A673 (cell line): ENCODE measurements at regions not wholly inside any gene's neighbourhood (a gene's known extent, or its start where the extent isn't known, plus 50 kb on each side); places are given as distances from the start of the nearest gene placed in this dataset.

Experiments
- BruUV-seq: library from RNA; stranded (reverse); fragments of 400-500 nt; replicated peaks from 2 replicates; lab custom pipeline; 2021; lab: Mats Ljungman, UMichigan
- CTCF ChIA-PET: fragments of 300-600 bp; sonication (Branson Sonifier 250); formaldehyde crosslinking; loops from one replicate; lab custom pipeline; 2022; ENCODE audit warnings: antibody characterized with exemption; lab: Charles Lee
- POLR2A ChIA-PET: fragments of 300-600 bp; sonication (Branson Sonifier 250); formaldehyde crosslinking; loops from one replicate; lab custom pipeline; 2022; ENCODE audit warnings: antibody characterized with exemption; ENCODE audit not compliant: low non-redundant PET; lab: Charles Lee
- DNase-seq: peaks from one replicate; pipeline ENCODE4 v3.0.0-alpha.2; 2015; ENCODE audit warnings: low spot score
- H3K27ac ChIP-seq: fragments of 200-600 bp; sonication (generic); 2 replicates; pipeline ENCODE4 v1.5.1; 2016; ENCODE audit warnings: mixed run types, low read depth, mild to moderate bottlenecking, mixed read lengths, antibody characterized with exemption, low read length; ENCODE audit not compliant: poor library complexity, severe bottlenecking
- H3K27me3 ChIP-seq: fragments of 200-600 bp; sonication (generic); replicated peaks from 2 replicates; pipeline ENCODE4 v1.6.1; 2017; ENCODE audit warnings: mixed run types, low read depth, mild to moderate bottlenecking, mixed read lengths, antibody characterized with exemption, low read length; ENCODE audit not compliant: insufficient read depth, poor library complexity
- H3K36me3 ChIP-seq: fragments of 200-600 bp; sonication (generic); 2 replicates; pipeline ENCODE4 v1.6.1; 2016; ENCODE audit warnings: mixed run types, mild to moderate bottlenecking, mixed read lengths, antibody characterized with exemption, low read length; ENCODE audit not compliant: insufficient read depth, poor library complexity, severe bottlenecking
- H3K4me1 ChIP-seq: fragments of 200-600 bp; sonication (generic); 2 replicates; pipeline ENCODE4 v1.6.1; 2017; ENCODE audit warnings: mixed run types, mild to moderate bottlenecking, mixed read lengths, antibody characterized with exemption, low read length; ENCODE audit not compliant: insufficient read depth, poor library complexity, severe bottlenecking
- H3K4me3 ChIP-seq: fragments of 200-600 bp; sonication (generic); 2 replicates; pipeline ENCODE4 v1.5.1; 2016; ENCODE audit warnings: low read depth, mixed run types, mild to moderate bottlenecking, mixed read lengths, low read length; ENCODE audit not compliant: poor library complexity, severe bottlenecking
- H3K9me3 ChIP-seq: fragments of 200-600 bp; sonication (generic); 2 replicates; pipeline ENCODE4 v1.6.1; 2016; ENCODE audit warnings: mixed run types, low read depth, mild to moderate bottlenecking, mixed read lengths, antibody characterized with exemption, low read length; ENCODE audit not compliant: poor library complexity, severe bottlenecking
- CTCF ChIP-seq: fragments of 300-800, 200-600 bp; sonication (generic); conservative IDR thresholded peaks from 2 replicates; pipeline ENCODE4 v1.5.1; 2017; ENCODE audit warnings: low read depth, mild to moderate bottlenecking, antibody characterized with exemption, low read length, moderate library complexity, mixed read lengths
- EZH2 ChIP-seq: fragments of 200-600 bp; sonication (generic); IDR thresholded peaks from 2 replicates; pipeline ENCODE4 v1.6.1; 2017; ENCODE audit warnings: borderline replicate concordance, low read depth, mild to moderate bottlenecking, mixed read lengths, antibody characterized with exemption, low read length; ENCODE audit not compliant: poor library complexity, severe bottlenecking
- intact Hi-C: fragments of 100-400 bp; cut with micrococcal nuclease; formaldehyde crosslinking; loops from one replicate; pipeline ENCODE4 v1.10.0; 2022; ENCODE audit not compliant: unreplicated experiment

GRCh38 chr13:37925878-37926473, 56.4 kb upstream of the TRPC4 start:
- intact Hi-C loops = no loop called here
- Histone ChIP-seq H3K4me3 (no peak overlapping the region), H3K36me3 (no peaks in the 10 kb centered on the region), H3K9me3 (no peaks in the 10 kb centered on the region), H3K27me3 (no peaks in the 10 kb centered on the region), H3K4me1 (no peaks in the 10 kb centered on the region), H3K27ac (no peak overlapping the region)
- no peak for DNase-seq
- CTCF ChIA-PET = interaction anchor here (0.6 kb wide), 1 partner anchor 26 kb away, joined by 3 read pairs; no protein-coding TSS in a partner anchor
- POLR2A ChIA-PET = no interaction called here
- no TSS peak for BruUV-seq
- TF ChIP-seq EZH2 = no peak
- no peak for TF ChIP-seq CTCF

GRCh38 chr13:37923236-37923635, 53.7 kb upstream of the TRPC4 start:
- POLR2A ChIA-PET = no interaction called here
- Histone ChIP-seq H3K9me3 (no peaks in the 10 kb centered on the region), H3K27me3 (no peaks in the 10 kb centered on the region), H3K4me1 (peaks cover 8% of the 10 kb centered on the region), H3K4me3 (no peak overlapping the region), H3K27ac (no peak overlapping the region), H3K36me3 (no peaks in the 10 kb centered on the region)
- BruUV-seq = no TSS peak
- intact Hi-C loops = no loop called here
- TF ChIP-seq CTCF (no peak), EZH2 (no peak)
- no peak for DNase-seq
- CTCF ChIA-PET = no interaction called here

GRCh38 chr13:37919329-37919880, 49.8 kb upstream of the TRPC4 start:
- ChIA-PET CTCF (no interaction called here), POLR2A (no interaction called here)
- Histone ChIP-seq H3K4me3 (no peak overlapping the region), H3K4me1 (peaks cover 18% of the 10 kb centered on the region), H3K27ac (no peak overlapping the region), H3K9me3 (peaks cover 4% of the 10 kb centered on the region), H3K27me3 (no peaks in the 10 kb centered on the region), H3K36me3 (peaks cover 4% of the 10 kb centered on the region)
- BruUV-seq = no TSS peak
- no peak for DNase-seq
- intact Hi-C loops = no loop called here
- TF ChIP-seq CTCF (no peak), EZH2 (no peak)
